ENCODE measurements at regions not wholly inside any gene's neighbourhood (a gene's known extent, or its start where the extent isn't known, plus 50 kb on each side); places are given as distances from the start of the nearest gene placed in this dataset.

GRCh38 chr14:56918849-56919574, 108.7 kb upstream of the OTX2 start:
- no peak overlapping the region for H3K4me3 ChIP-seq (ENCODE audit: low read depth, low read length)

GRCh38 chr14:56905282-56905681, 95.0 kb upstream of the OTX2 start:
- H3K4me3 ChIP-seq (ENCODE audit: low read depth, low read length): no peak overlapping the region

- no peak overlapping the region for H3K4me3 ChIP-seq (ENCODE audit: low read depth, low read length)
Measured at GRCh38 chr14:56903304-56903969, 93.2 kb upstream of the OTX2 start.

- H3K4me3 ChIP-seq (ENCODE audit: low read depth, low read length): no peak overlapping the region
Measured at GRCh38 chr14:56902385-56902784, 92.1 kb upstream of the OTX2 start.

- H3K4me3 ChIP-seq (ENCODE audit: low read depth, low read length): no peak overlapping the region
Measured at GRCh38 chr14:56900726-56901125, 90.4 kb upstream of the OTX2 start.

GRCh38 chr14:56899829-56900228, 89.5 kb upstream of the OTX2 start:
- H3K4me3 ChIP-seq (ENCODE audit: low read depth, low read length): no peak overlapping the region

- H3K4me3 ChIP-seq (ENCODE audit: low read depth, low read length): no peak overlapping the region
Measured at GRCh38 chr14:56896922-56897321, 86.6 kb upstream of the OTX2 start.

- H3K4me3 ChIP-seq (ENCODE audit: low read depth, low read length): no peak overlapping the region
Measured at GRCh38 chr14:56896231-56896630, 86.0 kb upstream of the OTX2 start.

- H3K4me3 ChIP-seq (ENCODE audit: low read depth, low read length): no peak overlapping the region
Measured at GRCh38 chr14:56895154-56895553, 84.9 kb upstream of the OTX2 start.

GRCh38 chr14:56894591-56894991, 84.3 kb upstream of the OTX2 start:
- no peak overlapping the region for H3K4me3 ChIP-seq (ENCODE audit: low read depth, low read length)

- no peak overlapping the region for H3K4me3 ChIP-seq (ENCODE audit: low read depth, low read length)
Measured at GRCh38 chr14:56892959-56893358, 82.7 kb upstream of the OTX2 start.

GRCh38 chr14:56891226-56891625, 80.9 kb upstream of the OTX2 start:
- no peak overlapping the region for H3K4me3 ChIP-seq (ENCODE audit: low read depth, low read length)

GRCh38 chr14:56889705-56890104, 79.4 kb upstream of the OTX2 start:
- no peak overlapping the region for H3K4me3 ChIP-seq (ENCODE audit: low read depth, low read length)

GRCh38 chr14:56888274-56888673, 78.0 kb upstream of the OTX2 start:
- H3K4me3 ChIP-seq (ENCODE audit: low read depth, low read length): no peak overlapping the region

- H3K4me3 ChIP-seq (ENCODE audit: low read depth, low read length): no peak overlapping the region
Measured at GRCh38 chr14:56887216-56887615, 76.9 kb upstream of the OTX2 start.

- H3K4me3 ChIP-seq (ENCODE audit: low read depth, low read length): no peak overlapping the region
Measured at GRCh38 chr14:56886471-56887062, 76.3 kb upstream of the OTX2 start.

- no peak overlapping the region for H3K4me3 ChIP-seq (ENCODE audit: low read depth, low read length)
Measured at GRCh38 chr14:56885825-56886224, 75.5 kb upstream of the OTX2 start.

GRCh38 chr14:56884617-56885016, 74.3 kb upstream of the OTX2 start:
- no peak overlapping the region for H3K4me3 ChIP-seq (ENCODE audit: low read depth, low read length)

- no peak overlapping the region for H3K4me3 ChIP-seq (ENCODE audit: low read depth, low read length)
Measured at GRCh38 chr14:56881181-56881580, 70.9 kb upstream of the OTX2 start.

GRCh38 chr14:56878766-56879165, 68.5 kb upstream of the OTX2 start:
- H3K4me3 ChIP-seq (ENCODE audit: low read depth, low read length): no peak overlapping the region

GRCh38 chr14:56875104-56875675, 64.9 kb upstream of the OTX2 start:
- H3K4me3 ChIP-seq (ENCODE audit: low read depth, low read length): no peak overlapping the region

- H3K4me3 ChIP-seq (ENCODE audit: low read depth, low read length): no peak overlapping the region
Measured at GRCh38 chr14:56874375-56874774, 64.1 kb upstream of the OTX2 start.
